ENCODE measurements at regions not wholly inside any gene's neighbourhood (a gene's known extent, or its start where the extent isn't known, plus 50 kb on each side); places are given as distances from the start of the nearest gene placed in this dataset.

DNA sequence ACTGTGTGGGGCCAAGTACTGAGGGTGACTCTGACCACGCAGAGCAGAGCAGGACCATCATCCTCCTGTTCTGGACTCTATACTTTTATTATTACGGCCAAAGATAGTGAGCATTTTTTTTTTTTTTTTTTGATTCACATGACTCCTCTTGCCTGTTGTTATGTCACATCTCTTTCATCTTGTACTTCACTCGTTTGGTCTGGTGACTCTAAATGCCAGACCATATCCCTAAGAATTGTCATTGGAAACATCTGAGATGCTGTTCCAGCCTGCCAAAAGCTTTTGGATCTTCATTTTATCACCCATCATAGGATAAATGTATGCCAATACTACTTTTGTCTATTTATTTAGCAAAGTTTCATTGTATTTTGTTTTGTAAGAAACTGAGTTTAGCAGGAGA lies 168.2 kb upstream of the RAI14 start:
- Mint-ChIP-seq H3K9me3 (ENCODE audit: low read depth) (no peaks in the 10 kb centered on the region), H3K36me3 (ENCODE audit: low read depth) (no peaks in the 10 kb centered on the region), H3K27ac (ENCODE audit: unreplicated experiment) (peak overlapping the region; percentile 88), H3K4me3 (ENCODE audit: unreplicated experiment) (no peak overlapping the region), H3K4me1 (ENCODE audit: low read depth) (peaks cover 65% of the 10 kb centered on the region), H3K27me3 (ENCODE audit: low read depth) (no peaks in the 10 kb centered on the region)
- no peak for DNase-seq (ENCODE audit: low spot score)
- TF ChIP-seq, protein P1, sequence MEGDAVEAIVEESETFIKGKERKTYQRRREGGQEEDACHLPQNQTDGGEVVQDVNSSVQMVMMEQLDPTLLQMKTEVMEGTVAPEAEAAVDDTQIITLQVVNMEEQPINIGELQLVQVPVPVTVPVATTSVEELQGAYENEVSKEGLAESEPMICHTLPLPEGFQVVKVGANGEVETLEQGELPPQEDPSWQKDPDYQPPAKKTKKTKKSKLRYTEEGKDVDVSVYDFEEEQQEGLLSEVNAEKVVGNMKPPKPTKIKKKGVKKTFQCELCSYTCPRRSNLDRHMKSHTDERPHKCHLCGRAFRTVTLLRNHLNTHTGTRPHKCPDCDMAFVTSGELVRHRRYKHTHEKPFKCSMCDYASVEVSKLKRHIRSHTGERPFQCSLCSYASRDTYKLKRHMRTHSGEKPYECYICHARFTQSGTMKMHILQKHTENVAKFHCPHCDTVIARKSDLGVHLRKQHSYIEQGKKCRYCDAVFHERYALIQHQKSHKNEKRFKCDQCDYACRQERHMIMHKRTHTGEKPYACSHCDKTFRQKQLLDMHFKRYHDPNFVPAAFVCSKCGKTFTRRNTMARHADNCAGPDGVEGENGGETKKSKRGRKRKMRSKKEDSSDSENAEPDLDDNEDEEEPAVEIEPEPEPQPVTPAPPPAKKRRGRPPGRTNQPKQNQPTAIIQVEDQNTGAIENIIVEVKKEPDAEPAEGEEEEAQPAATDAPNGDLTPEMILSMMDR (IDR thresholded peaks at IDR 0.05): no peak

DNA sequence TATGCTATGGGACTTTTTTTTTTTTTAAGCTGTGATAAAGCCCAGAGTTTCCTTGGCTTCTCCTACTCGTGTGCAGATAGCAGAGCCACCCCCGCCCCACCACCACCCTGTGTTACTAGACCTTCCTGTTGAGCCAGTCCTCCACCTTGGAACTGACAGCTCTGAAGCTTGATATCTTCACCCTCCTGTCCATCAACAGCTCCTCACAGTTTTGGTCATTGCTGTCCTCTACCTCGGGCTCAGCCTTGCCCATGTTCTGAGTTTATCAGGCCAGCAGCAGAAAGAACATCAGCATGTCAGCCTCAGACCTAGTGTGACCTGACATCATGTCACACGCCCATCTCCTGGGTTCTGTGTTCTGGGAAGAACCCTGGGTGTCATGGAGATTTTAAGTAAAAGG lies 167.1 kb upstream of the RAI14 start:
- TF ChIP-seq, protein P1 (IDR thresholded peaks at IDR 0.05): no peak

DNA sequence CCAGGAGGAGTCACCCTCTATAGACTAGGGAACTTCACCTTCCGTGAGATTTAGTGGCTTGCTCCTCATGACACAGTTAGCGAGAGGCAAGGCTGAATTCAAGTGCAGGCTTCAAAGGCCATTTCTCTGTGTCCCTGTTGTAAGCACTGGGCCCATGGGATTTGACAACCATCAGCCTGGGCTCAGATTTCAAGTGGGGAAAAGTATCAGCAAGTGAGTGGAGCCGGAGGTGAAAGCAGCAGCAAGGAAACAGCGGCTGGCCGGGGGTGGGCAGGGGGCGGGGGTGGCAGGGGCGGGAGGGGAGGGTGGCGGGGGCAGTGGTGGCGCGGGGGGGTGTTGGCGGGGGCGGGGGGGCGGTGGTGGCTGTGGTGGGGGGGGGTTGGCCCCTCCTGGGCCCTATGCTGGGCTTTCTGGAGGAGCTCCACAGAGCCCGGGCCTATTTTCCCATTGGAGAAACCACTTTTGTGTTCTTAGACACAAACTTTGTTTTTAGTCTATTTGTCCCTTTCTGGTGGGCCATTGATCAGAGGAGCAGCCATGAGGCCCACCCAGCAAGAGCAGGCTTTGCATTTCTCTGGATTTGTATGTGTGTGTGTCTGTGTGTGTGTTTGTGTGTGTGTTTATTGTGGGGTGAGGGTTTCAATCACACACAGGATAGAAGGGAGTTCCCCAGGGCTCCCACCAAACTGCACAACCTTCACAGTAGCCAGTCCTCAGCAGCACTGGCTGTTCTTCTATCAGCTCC lies 165.4 kb upstream of the RAI14 start:
- H3K27me3 Mint-ChIP-seq (ENCODE audit: low read depth): no peaks in the 10 kb centered on the region
- H3K9me3 Mint-ChIP-seq (ENCODE audit: low read depth): peaks cover 10% of the 10 kb centered on the region
- no peak for DNase-seq (ENCODE audit: low spot score)
- H3K4me1 Mint-ChIP-seq (ENCODE audit: low read depth): peaks cover 61% of the 10 kb centered on the region
- H3K36me3 Mint-ChIP-seq (ENCODE audit: low read depth): no peaks in the 10 kb centered on the region
- H3K4me3 Mint-ChIP-seq (ENCODE audit: unreplicated experiment): peak overlapping the region; percentile 46
- peak overlapping the region; percentile 93 for H3K27ac Mint-ChIP-seq (ENCODE audit: unreplicated experiment)
- TF ChIP-seq, protein P1 (IDR thresholded peaks at IDR 0.05): no peak

More for the DNA sequence above, 167.1 kb upstream of the RAI14 start:
- Mint-ChIP-seq H3K27ac (ENCODE audit: unreplicated experiment) (peak overlapping the region; percentile 72), H3K4me3 (ENCODE audit: unreplicated experiment) (no peak overlapping the region), H3K27me3 (ENCODE audit: low read depth) (no peaks in the 10 kb centered on the region), H3K4me1 (ENCODE audit: low read depth) (peaks cover 66% of the 10 kb centered on the region), H3K36me3 (ENCODE audit: low read depth) (no peaks in the 10 kb centered on the region), H3K9me3 (ENCODE audit: low read depth) (peaks cover 1% of the 10 kb centered on the region)
- DNase-seq (ENCODE audit: low spot score): no peak

DNA sequence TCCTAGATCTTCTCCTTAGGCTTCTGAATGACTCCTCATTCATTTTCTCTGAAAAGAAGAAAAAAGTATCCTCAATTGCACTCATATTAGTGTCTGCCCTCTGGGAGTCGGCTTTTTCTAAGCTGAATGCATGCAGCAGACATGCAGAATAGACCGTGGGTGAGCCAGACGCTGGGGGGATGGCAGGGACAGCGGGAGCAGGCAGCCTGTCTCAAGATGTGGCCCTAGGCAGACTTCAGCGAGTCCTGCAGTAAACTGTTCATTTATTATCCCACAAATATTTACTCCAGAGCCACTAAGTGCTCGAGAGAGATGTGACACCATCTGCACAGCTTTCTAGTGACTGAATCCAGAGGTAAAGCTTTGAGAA lies 164.9 kb upstream of the RAI14 start:
- no peaks in the 10 kb centered on the region for H3K27me3 Mint-ChIP-seq (ENCODE audit: low read depth)
- H3K36me3 Mint-ChIP-seq (ENCODE audit: low read depth): no peaks in the 10 kb centered on the region
- no peak for DNase-seq (ENCODE audit: low spot score)
- H3K27ac Mint-ChIP-seq (ENCODE audit: unreplicated experiment): peak overlapping the region; percentile 93
- peaks cover 58% of the 10 kb centered on the region for H3K4me1 Mint-ChIP-seq (ENCODE audit: low read depth)
- H3K9me3 Mint-ChIP-seq (ENCODE audit: low read depth): peaks cover 10% of the 10 kb centered on the region
- TF ChIP-seq, protein P1 (IDR thresholded peaks at IDR 0.05): no peak
- H3K4me3 Mint-ChIP-seq (ENCODE audit: unreplicated experiment): peak overlapping the region; percentile 46

DNA sequence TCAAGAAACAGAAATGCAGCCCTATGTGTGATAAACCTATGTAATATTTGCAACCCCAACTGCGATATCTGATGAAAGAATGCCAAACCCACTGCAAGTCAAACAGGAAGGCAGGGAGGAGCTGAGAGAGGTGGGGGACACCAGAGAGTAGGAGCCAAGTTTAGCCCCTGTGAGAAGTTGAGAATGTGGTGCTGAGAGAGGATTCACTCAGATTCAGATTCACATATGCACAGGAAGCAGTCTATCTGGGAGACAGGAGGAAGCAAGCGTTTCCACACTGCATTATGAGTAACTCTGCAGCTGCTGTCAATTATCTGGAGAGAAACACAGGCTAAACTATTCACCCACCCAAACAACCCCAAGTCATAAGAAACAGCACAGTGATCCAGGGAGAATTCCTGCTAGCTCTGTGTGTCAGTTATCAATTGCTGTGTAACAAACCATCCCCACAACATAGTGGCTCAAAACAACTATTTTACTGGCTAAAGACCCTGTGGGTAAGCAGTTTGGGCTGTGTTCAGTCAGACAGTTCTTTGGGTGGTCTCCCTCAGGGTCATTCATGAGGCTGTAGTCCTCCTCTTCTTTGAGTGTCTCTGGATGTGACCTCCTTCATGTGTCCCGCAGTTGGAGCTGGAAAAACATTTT lies 161.9 kb upstream of the RAI14 start:
- Mint-ChIP-seq H3K4me1 (ENCODE audit: low read depth) (peaks cover 61% of the 10 kb centered on the region), H3K4me3 (ENCODE audit: unreplicated experiment) (no peak overlapping the region), H3K9me3 (ENCODE audit: low read depth) (peaks cover 10% of the 10 kb centered on the region), H3K27ac (ENCODE audit: unreplicated experiment) (peak overlapping the region; percentile 85), H3K36me3 (ENCODE audit: low read depth) (no peaks in the 10 kb centered on the region), H3K27me3 (ENCODE audit: low read depth) (no peaks in the 10 kb centered on the region)
- TF ChIP-seq, protein P1 (IDR thresholded peaks at IDR 0.05): no peak
- no peak for DNase-seq (ENCODE audit: low spot score)
